ENCODE measurements at regions not wholly inside any gene's neighbourhood (a gene's known extent, or its start where the extent isn't known, plus 50 kb on each side); places are given as distances from the start of the nearest gene placed in this dataset.

DNA sequence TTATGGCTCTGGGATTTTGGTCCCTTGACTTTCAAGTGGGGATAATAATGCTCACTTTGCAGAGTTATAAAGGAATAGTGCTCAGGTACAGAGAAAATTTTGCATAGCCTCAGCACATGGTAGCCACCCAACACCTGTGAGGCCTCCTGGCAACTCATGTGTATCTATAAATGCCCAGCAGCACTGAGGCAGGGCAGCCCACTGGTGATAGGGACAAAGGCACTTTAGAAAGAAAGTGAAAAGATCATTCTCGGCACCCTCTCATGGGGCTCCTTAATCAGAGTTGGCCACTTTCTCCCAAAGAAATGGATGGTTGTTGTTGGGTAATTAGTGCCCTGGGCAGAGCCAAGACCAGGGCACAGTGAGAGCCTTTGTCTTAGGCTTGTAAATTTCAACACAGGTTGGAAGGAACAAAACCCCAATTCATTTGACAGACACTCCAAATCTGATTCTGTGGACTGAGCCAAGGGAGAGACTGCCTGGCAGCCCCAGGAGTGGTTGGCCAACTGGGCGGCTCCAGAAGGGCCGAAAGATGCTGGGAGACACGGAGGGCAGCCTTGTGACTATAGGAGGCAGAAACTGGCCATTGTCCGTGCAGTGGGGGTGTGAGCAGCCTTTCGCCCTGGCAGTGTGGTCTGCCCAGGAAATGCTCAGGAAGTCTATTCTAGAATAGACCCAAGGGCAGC is 213.2 kb upstream of the RGMA start:
- TF ChIP-seq, protein P1, sequence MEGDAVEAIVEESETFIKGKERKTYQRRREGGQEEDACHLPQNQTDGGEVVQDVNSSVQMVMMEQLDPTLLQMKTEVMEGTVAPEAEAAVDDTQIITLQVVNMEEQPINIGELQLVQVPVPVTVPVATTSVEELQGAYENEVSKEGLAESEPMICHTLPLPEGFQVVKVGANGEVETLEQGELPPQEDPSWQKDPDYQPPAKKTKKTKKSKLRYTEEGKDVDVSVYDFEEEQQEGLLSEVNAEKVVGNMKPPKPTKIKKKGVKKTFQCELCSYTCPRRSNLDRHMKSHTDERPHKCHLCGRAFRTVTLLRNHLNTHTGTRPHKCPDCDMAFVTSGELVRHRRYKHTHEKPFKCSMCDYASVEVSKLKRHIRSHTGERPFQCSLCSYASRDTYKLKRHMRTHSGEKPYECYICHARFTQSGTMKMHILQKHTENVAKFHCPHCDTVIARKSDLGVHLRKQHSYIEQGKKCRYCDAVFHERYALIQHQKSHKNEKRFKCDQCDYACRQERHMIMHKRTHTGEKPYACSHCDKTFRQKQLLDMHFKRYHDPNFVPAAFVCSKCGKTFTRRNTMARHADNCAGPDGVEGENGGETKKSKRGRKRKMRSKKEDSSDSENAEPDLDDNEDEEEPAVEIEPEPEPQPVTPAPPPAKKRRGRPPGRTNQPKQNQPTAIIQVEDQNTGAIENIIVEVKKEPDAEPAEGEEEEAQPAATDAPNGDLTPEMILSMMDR (IDR thresholded peaks at IDR 0.05) = no peak
- no peak for TF ChIP-seq POLR2A (IDR thresholded peaks at IDR 0.05)
